ENCODE measurements at regions not wholly inside any gene's neighbourhood (a gene's known extent, or its start where the extent isn't known, plus 50 kb on each side); places are given as distances from the start of the nearest gene placed in this dataset.

DNA sequence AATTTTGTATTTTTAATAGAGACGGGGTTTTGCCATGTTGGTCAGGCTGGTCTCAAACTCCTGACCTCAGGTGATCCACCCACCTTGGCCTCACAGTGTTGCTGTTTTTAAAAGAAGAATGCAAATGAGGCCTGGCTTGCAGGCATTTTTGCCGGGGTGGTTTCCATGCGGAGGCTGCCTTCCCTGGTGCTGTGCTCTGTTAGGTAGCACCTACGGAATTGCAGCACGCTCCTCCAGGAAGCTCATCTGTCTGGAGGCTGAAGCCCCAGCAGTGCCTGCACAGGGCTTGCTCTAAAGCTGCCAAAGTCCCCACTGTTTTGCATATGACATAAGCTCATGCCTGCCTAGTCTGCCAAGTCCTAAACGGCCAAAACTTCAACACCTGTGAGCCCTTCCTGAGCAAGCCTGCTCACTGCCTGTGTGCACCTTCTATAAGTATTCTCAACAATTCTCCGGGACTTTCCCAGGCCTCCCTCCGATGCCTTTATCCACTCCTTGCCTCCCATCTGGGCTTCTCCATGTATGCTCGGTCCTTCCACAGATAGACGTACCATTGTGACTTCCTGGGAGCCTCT is 551.3 kb upstream of the RAB6C start:
- no peak for TF ChIP-seq POLR2A (IDR thresholded peaks at IDR 0.05)
- TF ChIP-seq, protein P1, sequence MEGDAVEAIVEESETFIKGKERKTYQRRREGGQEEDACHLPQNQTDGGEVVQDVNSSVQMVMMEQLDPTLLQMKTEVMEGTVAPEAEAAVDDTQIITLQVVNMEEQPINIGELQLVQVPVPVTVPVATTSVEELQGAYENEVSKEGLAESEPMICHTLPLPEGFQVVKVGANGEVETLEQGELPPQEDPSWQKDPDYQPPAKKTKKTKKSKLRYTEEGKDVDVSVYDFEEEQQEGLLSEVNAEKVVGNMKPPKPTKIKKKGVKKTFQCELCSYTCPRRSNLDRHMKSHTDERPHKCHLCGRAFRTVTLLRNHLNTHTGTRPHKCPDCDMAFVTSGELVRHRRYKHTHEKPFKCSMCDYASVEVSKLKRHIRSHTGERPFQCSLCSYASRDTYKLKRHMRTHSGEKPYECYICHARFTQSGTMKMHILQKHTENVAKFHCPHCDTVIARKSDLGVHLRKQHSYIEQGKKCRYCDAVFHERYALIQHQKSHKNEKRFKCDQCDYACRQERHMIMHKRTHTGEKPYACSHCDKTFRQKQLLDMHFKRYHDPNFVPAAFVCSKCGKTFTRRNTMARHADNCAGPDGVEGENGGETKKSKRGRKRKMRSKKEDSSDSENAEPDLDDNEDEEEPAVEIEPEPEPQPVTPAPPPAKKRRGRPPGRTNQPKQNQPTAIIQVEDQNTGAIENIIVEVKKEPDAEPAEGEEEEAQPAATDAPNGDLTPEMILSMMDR (IDR thresholded peaks at IDR 0.05) = no peak

Data from lower leg skin (tissue), 3 donors.